Panc1 (cell line): ENCODE measurements at regions not wholly inside any gene's neighbourhood (a gene's known extent, or its start where the extent isn't known, plus 50 kb on each side); places are given as distances from the start of the nearest gene placed in this dataset.

ENCODE experiments used
- POLR2AphosphoS5 ChIP-seq: IDR thresholded peaks from 2 replicates; pipeline ENCODE4 v1.6.1; 2012; ENCODE audit warnings: mild to moderate bottlenecking, low read depth, low read length, moderate library complexity
- TF ChIP-seq, protein P1 (sequence below): fragments of 450-650 bp; IDR thresholded peaks from 2 replicates; pipeline ENCODE4 v1.5.1; 2017; ENCODE audit warnings: mild to moderate bottlenecking

DNA sequence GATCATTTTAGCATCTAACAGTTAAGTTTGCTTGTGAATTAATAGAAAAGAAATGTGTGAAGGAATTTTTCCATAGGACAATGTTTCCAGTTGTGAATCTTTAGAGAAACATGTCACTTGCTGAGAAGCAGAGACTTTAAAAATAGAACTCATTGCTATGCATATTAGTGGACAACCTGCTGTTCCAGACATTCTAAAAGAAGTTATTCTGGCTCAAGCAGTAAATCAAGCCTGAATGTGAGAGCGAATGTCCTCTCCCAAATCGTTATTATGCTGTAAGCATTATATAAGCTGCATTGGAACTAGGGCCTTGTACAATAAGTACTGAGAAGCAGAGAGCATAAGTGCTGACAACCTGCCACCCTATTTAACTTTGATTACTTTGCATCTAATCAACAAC lies 990.9 kb downstream of the PLOD2 start:
- TF ChIP-seq, protein P1, sequence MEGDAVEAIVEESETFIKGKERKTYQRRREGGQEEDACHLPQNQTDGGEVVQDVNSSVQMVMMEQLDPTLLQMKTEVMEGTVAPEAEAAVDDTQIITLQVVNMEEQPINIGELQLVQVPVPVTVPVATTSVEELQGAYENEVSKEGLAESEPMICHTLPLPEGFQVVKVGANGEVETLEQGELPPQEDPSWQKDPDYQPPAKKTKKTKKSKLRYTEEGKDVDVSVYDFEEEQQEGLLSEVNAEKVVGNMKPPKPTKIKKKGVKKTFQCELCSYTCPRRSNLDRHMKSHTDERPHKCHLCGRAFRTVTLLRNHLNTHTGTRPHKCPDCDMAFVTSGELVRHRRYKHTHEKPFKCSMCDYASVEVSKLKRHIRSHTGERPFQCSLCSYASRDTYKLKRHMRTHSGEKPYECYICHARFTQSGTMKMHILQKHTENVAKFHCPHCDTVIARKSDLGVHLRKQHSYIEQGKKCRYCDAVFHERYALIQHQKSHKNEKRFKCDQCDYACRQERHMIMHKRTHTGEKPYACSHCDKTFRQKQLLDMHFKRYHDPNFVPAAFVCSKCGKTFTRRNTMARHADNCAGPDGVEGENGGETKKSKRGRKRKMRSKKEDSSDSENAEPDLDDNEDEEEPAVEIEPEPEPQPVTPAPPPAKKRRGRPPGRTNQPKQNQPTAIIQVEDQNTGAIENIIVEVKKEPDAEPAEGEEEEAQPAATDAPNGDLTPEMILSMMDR: no peak
- TF ChIP-seq POLR2AphosphoS5: no peak
